Transverse colon (tissue), 4 donors: ENCODE measurements at regions not wholly inside any gene's neighbourhood (a gene's known extent, or its start where the extent isn't known, plus 50 kb on each side); places are given as distances from the start of the nearest gene placed in this dataset.
A peak's percentile ranks its signal among the peaks of the same experiment; 100 is the strongest.

ENCODE experiments used
- DNase-seq: peaks from one replicate; pipeline ENCODE4 v3.0.0-alpha.2; 2019
- H3K27ac ChIP-seq, 4 donors: fragments of 200-600 bp; sonication (generic); 2 replicates each; pipeline ENCODE4 v1.5.1; 2016 to 2018; ENCODE audit warnings: inconsistent platforms in 4 of 4
- H3K27me3 ChIP-seq: fragments of 200-600 bp; sonication (generic); 2 replicates; pipeline ENCODE4 v1.5.1; 2017; ENCODE audit warnings: inconsistent platforms
- H3K36me3 ChIP-seq, 4 donors: fragments of 200-600 bp; sonication (generic); 2 replicates each; pipeline ENCODE4 v1.5.1; 2017 to 2019; ENCODE audit warnings: inconsistent platforms in 4 of 4
- H3K4me1 ChIP-seq, 4 donors: fragments of 200-600 bp; sonication (generic); 2 replicates each; pipeline ENCODE4 v1.5.1; 2017 to 2020; ENCODE audit warnings: inconsistent platforms in 4 of 4
- H3K4me3 ChIP-seq, 4 donors: fragments of 200-600 bp; sonication (generic); 1 replicate in 1 of 4; 2 replicates in 3 of 4; pipeline versions ENCODE4 v1.5.1 to v1.6.1; 2017 to 2019; ENCODE audit warnings: inconsistent platforms in 4 of 4
- H3K9me3 ChIP-seq, 2 donors: fragments of 200-600 bp; sonication (generic); 2 replicates each; pipeline ENCODE4 v1.5.1; 2017 to 2019; ENCODE audit warnings: inconsistent platforms in 2 of 2
- EP300 ChIP-seq: sonication (generic); formaldehyde crosslinking; IDR thresholded peaks from one replicate; pipeline ENCODE4 v1.6.1; 2017; ENCODE audit warnings: antibody characterized with exemption, low read depth
- POLR2A ChIP-seq: fragments of 450-650 bp; IDR thresholded peaks from one replicate; pipeline ENCODE4 v1.6.1; 2016; ENCODE audit warnings: antibody characterized with exemption, mild to moderate bottlenecking, moderate library complexity
- POLR2AphosphoS5 ChIP-seq, 3 donors: sonication (generic); formaldehyde crosslinking; IDR thresholded peaks; one replicate each; pipeline ENCODE4 v1.6.1; 2016; ENCODE audit warnings: antibody characterized with exemption in 3 of 3
- whole genome bisulfite sequencing, 2 donors: methylation state at CpG; one replicate each; pipeline ENCODE4 v1.1.5; 2018; ENCODE audit warnings: low coverage in 1 of 2; 5-methylcytosine and 5-hydroxymethylcytosine counted together
- in situ Hi-C, 4 donors: fragments of 200-750 bp; cut with MboI; loops; one replicate each; pipeline versions ENCODE4 v1.15.0 to v1.15.1; 2017; ENCODE audit warnings: low sequenced_read_pairs in 3 of 4, low pct_ligation_motif_present in 1 of 4, low pct_unique_long_range_greater_than_20kb in 1 of 4
- intact Hi-C: fragments of 100-400 bp; cut with DNase I; formaldehyde crosslinking; loops from one replicate; pipeline ENCODE4 v1.15.1; 2023; ENCODE audit warnings: low total_unique reads
- TF ChIP-seq, protein P1 (sequence below), 5 experiments: fragments of 200-600 bp in 3 of 5; fragments of 450-650 bp in 2 of 5; sonication (generic) in 3 of 5; IDR thresholded peaks; 1 replicate in 2 of 5; 2 replicates in 3 of 5; pipeline ENCODE4 v1.5.1; 2016 to 2017; ENCODE audit warnings: antibody characterized with exemption in 5 of 5, inconsistent platforms in 3 of 5, mild to moderate bottlenecking in 2 of 5, moderate library complexity in 1 of 5

DNA sequence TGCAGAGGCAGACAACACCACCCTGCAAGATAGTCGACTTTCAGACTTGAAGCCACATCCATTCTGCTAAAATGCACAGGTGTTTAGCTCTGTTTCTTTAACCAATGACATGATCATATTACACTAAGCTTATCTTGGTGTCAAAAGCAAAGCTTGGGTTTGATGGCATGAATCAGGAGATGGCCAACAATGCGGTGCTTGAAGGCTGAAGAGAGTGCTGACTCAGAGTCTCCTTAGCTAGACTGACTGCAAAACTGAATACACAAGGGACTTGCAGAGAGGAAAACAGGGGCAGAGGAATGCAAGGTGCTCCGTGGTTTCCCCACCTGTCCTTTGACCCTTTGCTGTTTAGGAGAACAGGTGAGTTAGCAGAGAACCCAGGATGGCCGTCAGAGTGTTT is 262.6 kb downstream of the SIPA1L2 start:
- TF ChIP-seq POLR2AphosphoS5 (IDR thresholded peaks at IDR 0.05) = no peak
- DNase-seq = no peak
- H3K36me3 ChIP-seq = no peaks in the 10 kb centered on the region
- intact Hi-C loops (no loop called here), in situ Hi-C loops (no loop called here)
- H3K27ac ChIP-seq = no peak overlapping the region
- H3K4me3 ChIP-seq = no peak overlapping the region
- WGBS, 2 donors = 54 to 73% methylated on average over 1 to 4 of the region's 4 CpGs
- no peaks in the 10 kb centered on the region for H3K27me3 ChIP-seq
- H3K9me3 ChIP-seq = no peaks in the 10 kb centered on the region
- peaks cover 0 to 12% (median 4%) of the 10 kb centered on the region in 4 donors for H3K4me1 ChIP-seq

DNA sequence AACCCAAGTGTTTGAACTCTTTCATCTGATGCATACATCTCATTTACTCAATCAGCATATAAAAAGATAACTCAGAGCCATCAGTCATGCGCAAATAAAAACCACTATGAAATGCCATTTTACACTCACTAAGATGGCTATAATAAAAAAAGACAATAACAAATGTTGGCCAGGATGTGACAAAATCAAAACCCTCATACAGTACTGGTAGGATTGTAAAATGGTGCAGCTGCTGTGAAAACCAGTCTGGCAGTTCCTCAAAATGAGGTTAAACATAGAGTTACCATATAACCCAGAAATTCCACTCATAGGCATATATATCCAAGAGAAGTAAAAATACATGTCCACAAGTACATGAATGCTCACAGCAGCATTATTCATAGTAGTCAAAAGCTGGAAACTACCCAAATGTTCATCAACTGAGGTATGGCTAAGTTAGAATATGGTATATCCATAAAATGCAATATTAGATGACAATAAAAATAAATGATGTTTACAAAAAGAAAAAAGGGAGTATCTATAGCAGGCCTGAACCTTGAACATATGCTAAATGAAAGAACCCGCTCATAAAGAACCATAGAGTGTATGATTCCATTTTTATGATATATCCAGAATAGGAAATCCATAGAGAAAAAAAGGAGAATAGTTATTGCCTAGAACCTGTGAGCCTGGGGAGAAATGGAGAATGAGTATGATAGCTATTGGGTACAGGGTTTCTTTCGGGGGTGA is 265.1 kb downstream of the SIPA1L2 start:
- 67 to 71% methylated on average over 3 of the region's 3 CpGs for WGBS, 2 donors
- TF ChIP-seq, protein P1, sequence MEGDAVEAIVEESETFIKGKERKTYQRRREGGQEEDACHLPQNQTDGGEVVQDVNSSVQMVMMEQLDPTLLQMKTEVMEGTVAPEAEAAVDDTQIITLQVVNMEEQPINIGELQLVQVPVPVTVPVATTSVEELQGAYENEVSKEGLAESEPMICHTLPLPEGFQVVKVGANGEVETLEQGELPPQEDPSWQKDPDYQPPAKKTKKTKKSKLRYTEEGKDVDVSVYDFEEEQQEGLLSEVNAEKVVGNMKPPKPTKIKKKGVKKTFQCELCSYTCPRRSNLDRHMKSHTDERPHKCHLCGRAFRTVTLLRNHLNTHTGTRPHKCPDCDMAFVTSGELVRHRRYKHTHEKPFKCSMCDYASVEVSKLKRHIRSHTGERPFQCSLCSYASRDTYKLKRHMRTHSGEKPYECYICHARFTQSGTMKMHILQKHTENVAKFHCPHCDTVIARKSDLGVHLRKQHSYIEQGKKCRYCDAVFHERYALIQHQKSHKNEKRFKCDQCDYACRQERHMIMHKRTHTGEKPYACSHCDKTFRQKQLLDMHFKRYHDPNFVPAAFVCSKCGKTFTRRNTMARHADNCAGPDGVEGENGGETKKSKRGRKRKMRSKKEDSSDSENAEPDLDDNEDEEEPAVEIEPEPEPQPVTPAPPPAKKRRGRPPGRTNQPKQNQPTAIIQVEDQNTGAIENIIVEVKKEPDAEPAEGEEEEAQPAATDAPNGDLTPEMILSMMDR (IDR thresholded peaks at IDR 0.05) = no peak
- peak in 1 of 3 donors; percentile 42 for TF ChIP-seq POLR2AphosphoS5 (IDR thresholded peaks at IDR 0.05)
- intact Hi-C loops = no loop called here

DNA sequence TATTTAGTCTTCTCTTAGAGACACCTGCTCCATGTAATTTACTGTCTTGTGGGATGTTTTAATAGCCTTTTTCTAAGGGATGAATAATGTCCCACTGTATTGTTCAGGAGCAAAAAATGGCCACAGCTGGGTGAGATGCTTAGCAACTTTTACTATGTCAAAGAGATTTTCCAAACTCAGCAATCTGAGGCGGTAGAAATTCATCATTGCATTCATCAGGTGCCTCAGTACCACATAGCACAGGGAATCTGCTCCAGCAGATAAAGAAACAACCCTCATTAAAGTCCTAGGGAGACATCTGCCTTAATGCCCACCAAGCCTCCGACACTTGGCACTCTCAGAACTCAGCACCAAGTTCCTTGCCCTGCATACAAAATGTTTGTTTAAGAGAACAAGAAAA is 266.9 kb downstream of the SIPA1L2 start:
- Histone ChIP-seq H3K9me3 (no peaks in the 10 kb centered on the region), H3K27ac (no peak overlapping the region), H3K36me3 (no peaks in the 10 kb centered on the region), H3K4me3 (no peak overlapping the region), H3K27me3 (no peaks in the 10 kb centered on the region), H3K4me1 (peaks cover 0 to 12% (median 4%) of the 10 kb centered on the region in 4 donors)
- WGBS, 2 donors = 63 to 83% methylated on average over 2 of the region's 2 CpGs
- TF ChIP-seq POLR2A (no peak), EP300 (no peak), POLR2AphosphoS5 (IDR thresholded peaks at IDR 0.05) (no peak)
- TF ChIP-seq, protein P1 (IDR thresholded peaks at IDR 0.05) = no peak
- in situ Hi-C loops (no loop called here), intact Hi-C loops (no loop called here)
- DNase-seq = no peak

More for the DNA sequence above, 265.1 kb downstream of the SIPA1L2 start:
- Histone ChIP-seq H3K27me3 (no peaks in the 10 kb centered on the region), H3K4me1 (peaks cover 0 to 12% (median 4%) of the 10 kb centered on the region in 4 donors), H3K27ac (peak overlapping the region in 2 of 4 donors; percentile 19 to 32), H3K36me3 (no peaks in the 10 kb centered on the region), H3K9me3 (no peaks in the 10 kb centered on the region), H3K4me3 (no peak overlapping the region)
- DNase-seq = no peak
- in situ Hi-C loops = no loop called here

DNA sequence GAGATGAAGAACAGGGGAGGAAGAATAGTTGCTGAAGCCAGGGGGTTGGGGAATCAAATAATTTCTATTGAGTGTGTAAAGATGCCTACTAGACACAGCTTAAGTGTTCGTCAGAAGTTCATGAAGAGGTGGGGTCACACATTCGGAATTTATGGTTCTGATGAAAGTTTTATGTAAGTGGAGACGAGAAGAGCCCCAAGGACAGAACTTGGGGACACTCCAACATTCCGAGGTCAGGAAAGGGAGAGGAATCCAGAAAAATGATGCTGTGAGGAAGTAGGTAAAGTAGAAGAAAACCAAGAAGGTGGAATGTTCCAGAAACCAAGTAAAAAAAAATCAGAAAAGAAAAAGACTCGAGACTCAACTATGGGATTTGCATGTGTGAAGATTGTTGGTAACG is 272.5 kb downstream of the SIPA1L2 start:
- H3K27ac ChIP-seq = no peak overlapping the region
- no peak for DNase-seq
- no peaks in the 10 kb centered on the region for H3K4me1 ChIP-seq
- no peaks in the 10 kb centered on the region for H3K36me3 ChIP-seq
- H3K4me3 ChIP-seq = no peak overlapping the region
- no peaks in the 10 kb centered on the region for H3K27me3 ChIP-seq
- intact Hi-C loops = no loop called here
- 76 to 83% methylated on average over 6 of the region's 6 CpGs for WGBS, 2 donors
- H3K9me3 ChIP-seq = no peaks in the 10 kb centered on the region
- in situ Hi-C loops = no loop called here
- TF ChIP-seq POLR2A (no peak), EP300 (no peak), POLR2AphosphoS5 (IDR thresholded peaks at IDR 0.05) (no peak)
- TF ChIP-seq, protein P1 (IDR thresholded peaks at IDR 0.05) = no peak
